ENCODE measurements at regions not wholly inside any gene's neighbourhood (a gene's known extent, or its start where the extent isn't known, plus 50 kb on each side); places are given as distances from the start of the nearest gene placed in this dataset.

- DNase-seq: no peak
Observed at GRCh38 chr9:103799959-103800358, 294.1 kb upstream of the SMC2 start.

GRCh38 chr9:103802068-103802467 is 292.0 kb upstream of the SMC2 start:
- DNase-seq: no peak

- no peak for DNase-seq
Observed at GRCh38 chr9:103803245-103803644, 290.9 kb upstream of the SMC2 start.

- DNase-seq: no peak
Observed at GRCh38 chr9:103804077-103804735, 289.9 kb upstream of the SMC2 start.

GRCh38 chr9:103809745-103810144 is 284.4 kb upstream of the SMC2 start:
- no peak for DNase-seq

- DNase-seq: no peak
Observed at GRCh38 chr9:103811462-103811861, 282.6 kb upstream of the SMC2 start.

GRCh38 chr9:103816146-103816545 is 278.0 kb upstream of the SMC2 start:
- DNase-seq: no peak

GRCh38 chr9:103819936-103820335 is 274.2 kb upstream of the SMC2 start:
- DNase-seq: no peak

- no peak for DNase-seq
Observed at GRCh38 chr9:103821115-103821514, 273.0 kb upstream of the SMC2 start.

- no peak for DNase-seq
Observed at GRCh38 chr9:103837940-103838339, 256.2 kb upstream of the SMC2 start.

- no peak for DNase-seq
Observed at GRCh38 chr9:103839197-103839596, 254.9 kb upstream of the SMC2 start.

- no peak for DNase-seq
Observed at GRCh38 chr9:103867886-103868285, 226.2 kb upstream of the SMC2 start.

- no peak for DNase-seq
Observed at GRCh38 chr9:103872811-103873210, 221.3 kb upstream of the SMC2 start.

- DNase-seq: no peak
Observed at GRCh38 chr9:103881419-103881818, 212.7 kb upstream of the SMC2 start.

- no peak for DNase-seq
Observed at GRCh38 chr9:103889989-103890388, 204.1 kb upstream of the SMC2 start.

GRCh38 chr9:103894184-103894583 is 199.9 kb upstream of the SMC2 start:
- no peak for DNase-seq

- no peak for DNase-seq
Observed at GRCh38 chr9:103898550-103898949, 195.6 kb upstream of the SMC2 start.

GRCh38 chr9:103899866-103900265 is 194.2 kb upstream of the SMC2 start:
- no peak for DNase-seq

- no peak for DNase-seq
Observed at GRCh38 chr9:103900466-103900865, 193.6 kb upstream of the SMC2 start.

- no peak for DNase-seq
Observed at GRCh38 chr9:103902263-103902662, 191.8 kb upstream of the SMC2 start.

- DNase-seq: no peak
Observed at GRCh38 chr9:103904242-103904641, 189.9 kb upstream of the SMC2 start.

- DNase-seq: no peak
Observed at GRCh38 chr9:103913899-103914298, 180.2 kb upstream of the SMC2 start.

GRCh38 chr9:103919605-103920209 is 174.4 kb upstream of the SMC2 start:
- no peak for DNase-seq

GRCh38 chr9:103928442-103928841 is 165.7 kb upstream of the SMC2 start:
- no peak for DNase-seq

GRCh38 chr9:103941104-103941503 is 153.0 kb upstream of the SMC2 start:
- no peak for DNase-seq
